ENCODE measurements at regions not wholly inside any gene's neighbourhood (a gene's known extent, or its start where the extent isn't known, plus 50 kb on each side); places are given as distances from the start of the nearest gene placed in this dataset.

- TF ChIP-seq ISL1 (CRISPR knock-in tag; IDR thresholded peaks at IDR 0.05) (no peak), GLIS3 (CRISPR knock-in tag; IDR thresholded peaks at IDR 0.05) (no peak), ARNTL (CRISPR knock-in tag; IDR thresholded peaks at IDR 0.05; ENCODE audit: borderline replicate concordance, low read depth) (no peak), ZNF8 (CRISPR knock-in tag; IDR thresholded peaks at IDR 0.05) (no peak), ZFP3 (CRISPR knock-in tag; IDR thresholded peaks at IDR 0.05) (no peak), TOX (CRISPR knock-in tag; IDR thresholded peaks at IDR 0.05; ENCODE audit: borderline replicate concordance) (no peak), BACH2 (CRISPR knock-in tag; IDR thresholded peaks at IDR 0.05; ENCODE audit: borderline replicate concordance) (no peak), ZFP30 (CRISPR knock-in tag; IDR thresholded peaks at IDR 0.05) (no peak), TSHZ2 (CRISPR knock-in tag; IDR thresholded peaks at IDR 0.05) (no peak), SNAI2 (CRISPR knock-in tag; IDR thresholded peaks at IDR 0.05) (no peak), CREB5 (CRISPR knock-in tag; IDR thresholded peaks at IDR 0.05; ENCODE audit: low read depth) (no peak), POU6F1 (CRISPR knock-in tag; IDR thresholded peaks at IDR 0.05; ENCODE audit: borderline replicate concordance, low read depth) (no peak), ESRRG (CRISPR knock-in tag; IDR thresholded peaks at IDR 0.05) (no peak), TCF4 (CRISPR knock-in tag; IDR thresholded peaks at IDR 0.05; ENCODE audit: borderline replicate concordance) (no peak), ZNF565 (CRISPR knock-in tag; conservative IDR thresholded peaks at IDR 0.05; ENCODE audit: low read depth) (no peak)
- ATAC-seq = no peak
Observed at GRCh38 chr16:31695667-31696066, 168.0 kb downstream of the AHSP start.

GRCh38 chr16:31696968-31697743 lies 169.5 kb downstream of the AHSP start:
- peak; percentile 66 for ATAC-seq
- TF ChIP-seq CREB5 (CRISPR knock-in tag; IDR thresholded peaks at IDR 0.05; ENCODE audit: low read depth) (no peak), ZFP30 (CRISPR knock-in tag; IDR thresholded peaks at IDR 0.05) (no peak), ARNTL (CRISPR knock-in tag; IDR thresholded peaks at IDR 0.05; ENCODE audit: borderline replicate concordance, low read depth) (no peak), GLIS3 (CRISPR knock-in tag; IDR thresholded peaks at IDR 0.05) (no peak), ESRRG (CRISPR knock-in tag; IDR thresholded peaks at IDR 0.05) (no peak), PPARA (CRISPR knock-in tag; IDR thresholded peaks at IDR 0.05; ENCODE audit: borderline replicate concordance) (no peak), RARB (CRISPR knock-in tag; IDR thresholded peaks at IDR 0.05) (no peak), TOX (CRISPR knock-in tag; IDR thresholded peaks at IDR 0.05; ENCODE audit: borderline replicate concordance) (no peak), OSR1 (CRISPR knock-in tag; IDR thresholded peaks at IDR 0.05) (no peak), ZFP3 (CRISPR knock-in tag; IDR thresholded peaks at IDR 0.05) (no peak)

GRCh38 chr16:31697744-31698125 lies 170.0 kb downstream of the AHSP start:
- no peak for ATAC-seq
- TF ChIP-seq OSR1 (CRISPR knock-in tag; IDR thresholded peaks at IDR 0.05) = no peak
- TF ChIP-seq ESRRG (CRISPR knock-in tag; IDR thresholded peaks at IDR 0.05) = no peak
- no peak for TF ChIP-seq CREB5 (CRISPR knock-in tag; IDR thresholded peaks at IDR 0.05; ENCODE audit: low read depth)
- TF ChIP-seq CSRNP3 (CRISPR knock-in tag; IDR thresholded peaks at IDR 0.05) = no peak
- TF ChIP-seq ZNF8 (CRISPR knock-in tag; IDR thresholded peaks at IDR 0.05) = no peak
- no peak for TF ChIP-seq ZNF70 (CRISPR knock-in tag; IDR thresholded peaks at IDR 0.05)
- TF ChIP-seq ZFP3 (CRISPR knock-in tag; IDR thresholded peaks at IDR 0.05) = no peak
- no peak for TF ChIP-seq RARB (CRISPR knock-in tag; IDR thresholded peaks at IDR 0.05)
- no peak for TF ChIP-seq ZNF565 (CRISPR knock-in tag; conservative IDR thresholded peaks at IDR 0.05; ENCODE audit: low read depth)
- no peak for TF ChIP-seq PPARA (CRISPR knock-in tag; IDR thresholded peaks at IDR 0.05; ENCODE audit: borderline replicate concordance)
- no peak for TF ChIP-seq TCF4 (CRISPR knock-in tag; IDR thresholded peaks at IDR 0.05; ENCODE audit: borderline replicate concordance)
- no peak for TF ChIP-seq TSHZ2 (CRISPR knock-in tag; IDR thresholded peaks at IDR 0.05)
- no peak for TF ChIP-seq ZFP30 (CRISPR knock-in tag; IDR thresholded peaks at IDR 0.05)
- no peak for TF ChIP-seq GLIS3 (CRISPR knock-in tag; IDR thresholded peaks at IDR 0.05)
- no peak for TF ChIP-seq ISL1 (CRISPR knock-in tag; IDR thresholded peaks at IDR 0.05)

Measured in SK-N-SH treated with all-trans-retinoic acid at 6 μM for 48 hours (cell line).